Midbrain (tissue), 1 donor: ENCODE measurements at regions not wholly inside any gene's neighbourhood (a gene's known extent, or its start where the extent isn't known, plus 50 kb on each side); places are given as distances from the start of the nearest gene placed in this dataset.
"Not testable (repeated sequence)": the region's sequence is repeated elsewhere in the genome, so short reads cannot be mapped to it uniquely, and the experiment has no call there.

Experiments used
- DNase-seq: peaks from one replicate; lab custom pipeline; 2025; lab: John Stamatoyannopoulos, UW

DNA sequence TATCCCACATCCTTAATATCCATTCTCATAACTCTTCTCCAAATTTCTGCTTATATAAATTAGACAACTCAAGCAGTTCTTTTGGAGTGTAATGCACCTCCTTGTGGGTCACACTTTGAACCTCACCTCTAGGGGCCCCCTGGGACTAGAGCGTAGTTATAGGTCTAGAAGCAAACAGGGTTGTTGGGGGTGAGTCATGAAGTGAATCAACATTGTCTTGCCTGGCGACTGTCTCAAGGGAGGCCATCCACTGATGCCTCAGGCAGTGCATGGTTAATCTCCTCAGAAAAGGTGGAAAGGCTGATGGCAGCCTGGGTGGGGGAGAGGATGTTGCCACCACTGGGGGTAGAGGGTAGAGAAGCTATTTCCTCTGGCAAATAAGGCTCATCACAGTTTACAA, 129.1 kb downstream of the TNFRSF21 start:
- no peak for DNase-seq

DNA sequence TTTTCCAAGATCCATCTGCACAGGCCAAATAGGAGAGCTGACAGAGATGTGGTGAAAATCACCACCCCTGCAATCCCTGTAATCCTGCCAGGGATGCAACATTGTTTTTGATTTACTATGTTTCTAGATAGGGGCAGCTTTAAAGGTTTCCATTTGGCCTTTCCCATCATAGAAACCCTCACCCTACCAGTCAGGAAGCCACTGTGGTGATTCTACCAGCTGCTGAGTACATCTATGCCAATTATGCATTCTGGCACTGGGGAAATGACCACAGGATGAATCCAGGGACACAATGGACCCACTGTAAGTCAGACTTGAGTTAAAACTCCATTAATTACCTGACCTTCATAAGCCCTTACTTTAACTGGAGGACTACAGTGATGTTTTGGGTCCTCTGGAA, 130.4 kb downstream of the TNFRSF21 start:
- DNase-seq, result no peak

GRCh38 chr6:47175656-47176055, 133.5 kb upstream of the ADGRF1 start:
- no peak for DNase-seq

GRCh38 chr6:47174502-47175023, 132.4 kb upstream of the ADGRF1 start:
- DNase-seq, result no peak

DNA sequence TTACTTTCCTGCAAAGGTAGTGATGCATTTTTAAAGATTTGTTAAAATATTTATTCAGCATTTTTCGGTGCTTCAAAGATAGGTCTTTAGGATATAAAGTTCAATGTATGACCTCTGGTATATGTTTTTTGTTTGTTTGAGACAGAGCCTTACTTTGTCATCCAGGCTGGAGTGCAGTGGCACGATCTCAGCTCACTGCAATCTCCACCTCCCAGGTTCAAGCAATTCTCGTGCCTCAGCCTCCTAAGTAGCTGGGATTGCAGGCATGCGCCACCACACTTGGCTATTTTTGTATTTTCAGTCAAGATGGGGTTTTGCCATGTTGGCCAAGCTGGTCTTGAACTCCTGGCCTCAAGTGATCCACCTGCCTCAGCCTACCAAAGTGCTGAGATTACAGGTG, 131.9 kb upstream of the ADGRF1 start:
- not testable (repeated sequence) for DNase-seq

GRCh38 chr6:47173145-47173544, 131.0 kb upstream of the ADGRF1 start:
- DNase-seq, result not testable (repeated sequence)

DNA sequence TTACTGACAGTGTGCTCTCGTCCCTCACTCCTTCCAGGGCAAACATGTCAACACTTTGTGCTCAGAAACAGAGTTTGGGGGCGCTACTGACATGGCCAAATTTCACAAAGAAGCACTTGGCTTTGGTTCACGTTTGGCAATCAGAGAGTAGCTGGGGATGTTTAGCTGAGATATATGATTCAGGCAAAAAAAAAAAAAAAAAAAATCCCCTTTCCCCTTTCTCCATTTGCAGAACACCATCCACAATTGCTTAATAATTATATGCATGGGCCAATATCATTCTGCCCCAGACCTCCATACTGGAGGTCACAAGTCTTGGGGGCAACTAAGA, 128.4 kb upstream of the ADGRF1 start:
- no peak for DNase-seq

DNA sequence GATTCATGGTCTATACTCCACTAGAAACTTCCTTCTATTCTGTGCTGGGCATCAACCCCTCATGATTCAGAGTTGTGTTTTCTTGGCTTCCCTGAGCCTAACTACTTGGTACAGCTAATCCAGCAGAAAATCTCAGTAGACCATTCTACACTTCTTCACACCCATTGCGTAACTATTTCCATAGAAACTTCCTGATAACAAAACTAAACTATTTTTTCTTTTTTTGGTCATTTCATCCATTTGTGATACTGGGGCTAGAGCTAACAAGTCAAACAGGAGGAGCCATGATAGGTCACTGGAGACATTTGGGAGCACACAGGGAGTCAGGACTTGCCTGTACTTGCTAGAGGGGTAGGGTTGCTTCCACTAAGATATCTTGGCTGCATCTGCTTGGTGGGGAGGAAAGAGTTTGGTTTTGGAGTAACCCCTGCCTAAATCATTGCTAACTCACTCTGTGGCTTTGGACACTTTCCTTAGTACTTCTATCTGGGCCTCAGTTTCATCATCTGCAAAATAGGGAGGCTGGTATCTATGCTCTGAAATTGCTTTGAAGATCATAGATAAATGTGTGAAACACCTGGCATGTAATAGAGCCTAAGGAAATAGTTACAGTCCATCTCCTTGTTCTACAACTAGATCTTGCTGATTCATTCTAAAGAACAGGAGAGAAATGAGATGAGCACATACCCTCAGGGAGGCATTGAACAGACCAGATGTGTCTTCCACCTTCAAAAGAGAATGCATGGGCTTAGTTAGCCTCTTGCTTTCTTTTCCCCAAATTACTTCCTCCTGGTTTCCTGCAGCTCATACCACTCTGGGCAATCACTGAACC, 127.9 kb upstream of the ADGRF1 start:
- DNase-seq, result no peak

- no peak for DNase-seq
Observed at GRCh38 chr6:47168180-47168579, 126.0 kb upstream of the ADGRF1 start.

- no peak for DNase-seq
Observed at GRCh38 chr6:47165918-47166317, 123.8 kb upstream of the ADGRF1 start.

GRCh38 chr6:47164877-47165276, 122.7 kb upstream of the ADGRF1 start:
- no peak for DNase-seq

GRCh38 chr6:47163536-47163935, 121.4 kb upstream of the ADGRF1 start:
- DNase-seq, result no peak

DNA sequence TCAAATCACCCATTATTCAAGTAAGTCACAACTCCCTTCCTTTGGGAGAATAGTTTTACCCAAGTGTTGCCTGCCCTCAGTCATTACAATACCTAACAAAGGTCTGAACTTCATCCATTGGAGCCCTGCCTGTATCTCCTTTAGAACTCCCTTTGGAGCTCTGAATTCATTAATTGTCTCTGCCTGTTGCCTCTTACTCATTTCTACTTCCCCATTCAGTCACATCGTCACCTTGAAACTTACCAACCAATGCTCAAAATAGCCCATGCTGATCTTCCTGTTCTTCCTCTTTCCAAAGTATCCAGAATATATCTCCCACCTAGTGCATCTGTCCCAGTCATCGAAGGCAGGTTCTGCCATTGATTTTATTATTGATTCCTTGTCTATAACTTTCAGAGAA, 120.7 kb upstream of the ADGRF1 start:
- DNase-seq, result no peak

DNA sequence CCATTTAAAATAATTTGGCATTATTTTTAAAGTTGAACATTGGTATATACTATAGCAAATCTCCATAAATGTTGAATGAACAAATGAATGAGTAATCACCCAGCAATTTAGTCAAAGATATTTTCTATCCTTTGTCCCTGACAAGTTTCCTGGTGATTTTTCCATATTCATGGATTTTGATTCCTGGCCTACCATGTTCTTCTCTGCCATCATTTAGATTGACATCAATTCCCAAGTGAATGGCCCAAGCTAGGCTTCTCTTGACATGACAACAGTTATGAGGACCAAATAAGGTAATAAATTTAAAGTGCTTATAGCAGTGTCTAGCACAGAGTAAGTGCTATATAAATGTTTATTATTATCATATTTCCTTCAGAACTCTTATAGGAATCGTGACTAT, 120.1 kb upstream of the ADGRF1 start:
- DNase-seq, result no peak

- peak; percentile 23 for DNase-seq
Observed at GRCh38 chr6:47161176-47161687, 119.1 kb upstream of the ADGRF1 start.

DNA sequence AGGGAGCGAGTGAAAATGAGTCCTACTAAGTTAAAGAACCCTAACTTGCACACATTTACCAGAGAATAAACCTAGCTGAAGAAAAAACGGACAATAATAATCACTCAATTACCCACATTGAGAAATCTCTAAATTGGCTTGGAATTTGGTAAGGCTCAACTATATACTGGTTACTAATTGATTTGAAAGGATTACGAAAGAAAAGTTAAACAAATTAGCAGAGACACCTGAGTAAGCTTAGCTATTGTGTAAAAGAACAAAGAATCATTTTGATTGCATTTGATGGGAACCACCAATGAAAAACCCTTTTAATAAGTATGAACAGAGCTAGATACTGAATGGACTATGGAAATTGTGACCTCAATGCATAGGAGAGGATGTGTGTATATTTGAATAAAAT, 118.6 kb upstream of the ADGRF1 start:
- no peak for DNase-seq

- DNase-seq, result no peak
Observed at GRCh38 chr6:47159763-47160162, 117.6 kb upstream of the ADGRF1 start.

DNA sequence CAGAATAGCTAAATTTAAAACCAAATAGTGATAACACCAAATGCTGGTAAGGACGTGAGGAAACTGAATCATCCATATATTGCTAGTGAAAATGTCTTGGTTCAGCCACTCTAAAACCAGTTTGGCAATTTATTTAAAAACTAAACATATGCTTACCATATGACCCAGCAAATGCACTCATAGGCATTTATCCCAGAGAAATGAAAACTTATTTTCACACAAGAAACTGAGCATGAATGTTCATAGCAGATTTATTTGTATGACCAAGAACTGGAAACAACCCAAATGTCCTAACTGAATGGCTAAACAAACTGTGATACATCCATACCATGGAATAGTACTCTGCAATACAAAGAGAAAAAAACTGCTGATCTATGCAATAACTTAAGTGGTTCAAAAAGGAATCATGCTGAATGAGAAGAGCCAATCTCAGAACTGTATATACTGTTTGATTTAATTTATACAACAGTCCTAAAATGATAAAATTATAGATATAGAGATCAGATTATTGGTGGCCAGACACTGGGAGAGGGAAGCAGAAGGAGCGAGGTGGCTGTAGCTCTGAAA, 115.6 kb upstream of the ADGRF1 start:
- no peak for DNase-seq

DNA sequence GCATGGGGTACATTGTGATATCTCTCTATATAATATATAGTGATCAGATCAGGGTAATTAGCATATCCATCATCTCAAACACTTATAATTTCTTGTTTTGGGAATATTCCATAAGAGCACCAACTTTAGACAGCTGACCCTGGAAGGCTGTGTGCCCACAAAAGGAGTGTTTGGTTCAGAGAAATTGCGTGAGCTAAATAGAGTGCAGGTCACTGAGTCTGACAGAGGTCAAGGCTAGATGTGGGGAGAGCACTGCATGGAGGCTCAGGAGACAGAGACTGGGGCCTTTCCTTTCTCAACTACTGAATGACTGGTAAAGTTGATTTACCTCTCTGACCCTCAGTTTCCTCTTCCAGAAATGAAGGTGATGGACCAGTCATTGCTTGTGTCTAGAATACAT, 114.9 kb upstream of the ADGRF1 start:
- DNase-seq, result no peak

- DNase-seq, result no peak
Observed at GRCh38 chr6:47156196-47156595, 114.1 kb upstream of the ADGRF1 start.

- no peak for DNase-seq
Observed at GRCh38 chr6:47153404-47153755, 111.2 kb upstream of the ADGRF1 start.

GRCh38 chr6:47152666-47153403, 110.7 kb upstream of the ADGRF1 start:
- DNase-seq, result no peak
